LHCN-M2 (cell line): ENCODE measurements at regions not wholly inside any gene's neighbourhood (a gene's known extent, or its start where the extent isn't known, plus 50 kb on each side); places are given as distances from the start of the nearest gene placed in this dataset.

Source experiments
- DNase-seq: peaks from one replicate; pipeline ENCODE4 v3.0.0-alpha.2; 2012; ENCODE audit warnings: low read depth

- DNase-seq = no peak
These were observed 1287.2 kb downstream of the NSUN3 start for GRCh38 chr3:95350049-95350448.

- no peak for DNase-seq
These were observed 1288.3 kb downstream of the NSUN3 start for GRCh38 chr3:95351158-95351557.

GRCh38 chr3:95352471-95352870, 1289.6 kb downstream of the NSUN3 start:
- no peak for DNase-seq

GRCh38 chr3:95354489-95354888, 1291.6 kb downstream of the NSUN3 start:
- no peak for DNase-seq

GRCh38 chr3:95356764-95357501, 1294.1 kb downstream of the NSUN3 start:
- no peak for DNase-seq

- no peak for DNase-seq
These were observed 1324.6 kb downstream of the NSUN3 start for GRCh38 chr3:95387242-95388021.

- no peak for DNase-seq
These were observed 1327.0 kb downstream of the NSUN3 start for GRCh38 chr3:95389725-95390313.

- DNase-seq = no peak
These were observed 1331.4 kb downstream of the NSUN3 start for GRCh38 chr3:95394286-95394685.

- DNase-seq = no peak
These were observed 1336.7 kb downstream of the NSUN3 start for GRCh38 chr3:95399585-95399984.

- no peak for DNase-seq
These were observed 1338.8 kb downstream of the NSUN3 start for GRCh38 chr3:95401693-95402092.

GRCh38 chr3:95407709-95408463, 1345.0 kb downstream of the NSUN3 start:
- no peak for DNase-seq

- DNase-seq = no peak
These were observed 1345.6 kb downstream of the NSUN3 start for GRCh38 chr3:95408464-95408862.

- no peak for DNase-seq
These were observed 1355.4 kb downstream of the NSUN3 start for GRCh38 chr3:95418251-95418650.

- DNase-seq = no peak
These were observed 1361.4 kb downstream of the NSUN3 start for GRCh38 chr3:95424279-95424678.

- DNase-seq = no peak
These were observed 1371.6 kb downstream of the NSUN3 start for GRCh38 chr3:95434491-95434890.

- no peak for DNase-seq
These were observed 1374.5 kb downstream of the NSUN3 start for GRCh38 chr3:95437409-95437808.

- no peak for DNase-seq
These were observed 1375.4 kb downstream of the NSUN3 start for GRCh38 chr3:95438274-95438673.

- no peak for DNase-seq
These were observed 1371.6 kb upstream of the EPHA6 start for GRCh38 chr3:95442766-95443165.

- DNase-seq = no peak
These were observed 1364.6 kb upstream of the EPHA6 start for GRCh38 chr3:95449841-95450240.

- no peak for DNase-seq
These were observed 1361.2 kb upstream of the EPHA6 start for GRCh38 chr3:95453242-95453641.

- no peak for DNase-seq
These were observed 1357.6 kb upstream of the EPHA6 start for GRCh38 chr3:95456835-95457234.

- no peak for DNase-seq
These were observed 1354.7 kb upstream of the EPHA6 start for GRCh38 chr3:95459706-95460105.
